Hepatocyte (in vitro differentiated cells): ENCODE measurements at regions not wholly inside any gene's neighbourhood (a gene's known extent, or its start where the extent isn't known, plus 50 kb on each side); places are given as distances from the start of the nearest gene placed in this dataset.

Experiments used
- DNase-seq: peaks from one replicate; pipeline ENCODE4 v3.0.0-alpha.2; 2016; ENCODE audit warnings: low spot score
- H2AFZ ChIP-seq: fragments of 200-600 bp; sonication (generic); 2 replicates; pipeline ENCODE4 v1.6.0; 2016; ENCODE audit warnings: antibody characterized with exemption, mild to moderate bottlenecking
- H3K27ac ChIP-seq: fragments of 200-600 bp; sonication (generic); 2 replicates; pipeline ENCODE4 v1.5.1; 2016; ENCODE audit warnings: mild to moderate bottlenecking
- H3K27me3 ChIP-seq: fragments of 200-600 bp; sonication (generic); 2 replicates; pipeline ENCODE4 v1.6.1; 2016
- H3K36me3 ChIP-seq: fragments of 200-600 bp; sonication (generic); replicated peaks from 2 replicates; pipeline ENCODE4 v1.5.1; 2016; ENCODE audit warnings: low read depth; ENCODE audit not compliant: insufficient read depth
- H3K4me1 ChIP-seq: fragments of 200-600 bp; sonication (generic); 2 replicates; pipeline ENCODE4 v1.5.1; 2016; ENCODE audit warnings: mild to moderate bottlenecking, moderate library complexity; ENCODE audit not compliant: insufficient read depth
- H3K4me2 ChIP-seq: fragments of 200-600 bp; sonication (generic); 2 replicates; pipeline ENCODE4 v1.6.0; 2016
- H3K4me3 ChIP-seq: fragments of 200-600 bp; sonication (generic); 2 replicates; pipeline ENCODE4 v1.5.1; 2016; ENCODE audit warnings: mild to moderate bottlenecking
- H3K79me2 ChIP-seq: fragments of 200-600 bp; sonication (generic); 2 replicates; pipeline ENCODE4 v1.6.0; 2017; ENCODE audit warnings: mild to moderate bottlenecking
- H3K9me2 ChIP-seq: fragments of 200-600 bp; sonication (generic); replicated peaks from 2 replicates; pipeline ENCODE4 v1.6.0; 2017; ENCODE audit warnings: mild to moderate bottlenecking; ENCODE audit not compliant: insufficient read depth
- H3K9me3 ChIP-seq: fragments of 200-600 bp; sonication (generic); 2 replicates; pipeline ENCODE4 v1.5.1; 2016; ENCODE audit warnings: low read depth, mild to moderate bottlenecking
- H4K20me1 ChIP-seq: fragments of 200-600 bp; sonication (generic); 2 replicates; pipeline ENCODE4 v1.6.0; 2016; ENCODE audit warnings: mild to moderate bottlenecking; ENCODE audit not compliant: insufficient read depth, poor library complexity, severe bottlenecking
- EZH2 ChIP-seq: fragments of 200-600 bp; sonication (generic); IDR thresholded peaks from 2 replicates; pipeline ENCODE4 v1.6.1; 2016; ENCODE audit warnings: antibody characterized with exemption, mild to moderate bottlenecking, borderline replicate concordance
- EZH2phosphoT487 ChIP-seq: fragments of 200-600 bp; sonication (generic); IDR thresholded peaks from one replicate; pipeline ENCODE4 v1.6.1; 2018; ENCODE audit warnings: antibody characterized with exemption, mild to moderate bottlenecking, low read depth, moderate library complexity; ENCODE audit not compliant: unreplicated experiment, severe bottlenecking
- WGBS: methylation state at CpG from one replicate; pipeline ENCODE4 v1.1.6; 2016; ENCODE audit warnings: low lambda C conversion rate; ENCODE audit errors: missing lambda C conversion rate; 5-methylcytosine and 5-hydroxymethylcytosine counted together
- TF ChIP-seq, protein P1 (sequence below): fragments of 200-600 bp; sonication (generic); IDR thresholded peaks from 2 replicates; pipeline ENCODE4 v1.5.1; 2016; ENCODE audit warnings: antibody characterized with exemption, mild to moderate bottlenecking; ENCODE audit not compliant: poor library complexity

GRCh38 chr18:1103537-1103936 lies 198.9 kb downstream of the ADCYAP1 start:
- Histone ChIP-seq H2AFZ (no peak overlapping the region), H3K4me2 (no peak overlapping the region), H3K4me1 (no peaks in the 10 kb centered on the region), H3K36me3 (no peaks in the 10 kb centered on the region), H3K4me3 (no peak overlapping the region), H3K27me3 (no peaks in the 10 kb centered on the region), H3K79me2 (no peaks in the 10 kb centered on the region), H3K27ac (no peak overlapping the region), H3K9me2 (no peaks in the 10 kb centered on the region), H3K9me3 (no peaks in the 10 kb centered on the region), H4K20me1 (no peaks in the 10 kb centered on the region)
- 64% methylated on average over 2 of the region's 2 CpGs for WGBS
- TF ChIP-seq, protein P1, sequence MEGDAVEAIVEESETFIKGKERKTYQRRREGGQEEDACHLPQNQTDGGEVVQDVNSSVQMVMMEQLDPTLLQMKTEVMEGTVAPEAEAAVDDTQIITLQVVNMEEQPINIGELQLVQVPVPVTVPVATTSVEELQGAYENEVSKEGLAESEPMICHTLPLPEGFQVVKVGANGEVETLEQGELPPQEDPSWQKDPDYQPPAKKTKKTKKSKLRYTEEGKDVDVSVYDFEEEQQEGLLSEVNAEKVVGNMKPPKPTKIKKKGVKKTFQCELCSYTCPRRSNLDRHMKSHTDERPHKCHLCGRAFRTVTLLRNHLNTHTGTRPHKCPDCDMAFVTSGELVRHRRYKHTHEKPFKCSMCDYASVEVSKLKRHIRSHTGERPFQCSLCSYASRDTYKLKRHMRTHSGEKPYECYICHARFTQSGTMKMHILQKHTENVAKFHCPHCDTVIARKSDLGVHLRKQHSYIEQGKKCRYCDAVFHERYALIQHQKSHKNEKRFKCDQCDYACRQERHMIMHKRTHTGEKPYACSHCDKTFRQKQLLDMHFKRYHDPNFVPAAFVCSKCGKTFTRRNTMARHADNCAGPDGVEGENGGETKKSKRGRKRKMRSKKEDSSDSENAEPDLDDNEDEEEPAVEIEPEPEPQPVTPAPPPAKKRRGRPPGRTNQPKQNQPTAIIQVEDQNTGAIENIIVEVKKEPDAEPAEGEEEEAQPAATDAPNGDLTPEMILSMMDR: no peak
- TF ChIP-seq EZH2phosphoT487 (no peak), EZH2 (no peak)
- no peak for DNase-seq

DNA sequence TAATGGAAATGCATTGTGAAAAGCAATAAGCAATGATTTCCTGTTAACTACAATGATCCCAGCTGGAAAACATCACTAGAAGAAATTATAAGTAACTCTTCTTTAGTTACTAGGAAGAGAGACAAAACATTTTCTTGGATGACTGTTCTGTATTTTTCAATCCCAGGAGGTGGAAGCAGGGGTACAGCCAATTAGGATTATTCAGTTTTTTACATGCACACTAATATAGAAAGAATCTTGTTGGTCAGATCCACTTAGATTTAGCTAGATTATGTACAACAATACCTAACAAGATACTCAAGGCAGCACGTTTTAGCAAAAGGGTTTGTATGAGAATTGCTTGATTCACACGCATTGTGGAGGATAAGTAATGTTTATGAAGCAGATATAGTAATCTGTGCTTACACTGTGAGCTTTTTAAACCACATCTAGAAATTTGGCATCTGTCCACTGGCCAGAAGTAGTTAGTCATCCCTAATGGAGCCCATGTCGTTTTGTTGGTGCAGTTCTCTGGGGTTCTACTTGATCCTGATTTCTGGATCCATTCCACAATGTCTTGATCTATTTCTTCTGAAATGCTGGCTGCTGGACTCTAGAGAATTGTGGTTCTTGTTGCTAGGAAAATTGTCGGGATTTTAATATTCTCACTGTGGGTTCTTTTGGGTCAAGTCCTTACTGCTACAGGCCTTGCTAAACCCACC lies 199.7 kb downstream of the ADCYAP1 start:
- WGBS: 69% methylated on average over 4 of the region's 4 CpGs
- no peaks in the 10 kb centered on the region for H3K9me3 ChIP-seq
- no peaks in the 10 kb centered on the region for H3K27me3 ChIP-seq
- H3K4me3 ChIP-seq: no peak overlapping the region
- H3K27ac ChIP-seq: no peak overlapping the region
- H3K4me2 ChIP-seq: no peak overlapping the region
- H4K20me1 ChIP-seq: no peaks in the 10 kb centered on the region
- DNase-seq: no peak
- TF ChIP-seq EZH2phosphoT487: no peak
- TF ChIP-seq EZH2: no peak
- TF ChIP-seq, protein P1: no peak
- H3K4me1 ChIP-seq: no peaks in the 10 kb centered on the region
- H2AFZ ChIP-seq: no peak overlapping the region
- H3K36me3 ChIP-seq: no peaks in the 10 kb centered on the region
- no peaks in the 10 kb centered on the region for H3K9me2 ChIP-seq
- no peaks in the 10 kb centered on the region for H3K79me2 ChIP-seq

DNA sequence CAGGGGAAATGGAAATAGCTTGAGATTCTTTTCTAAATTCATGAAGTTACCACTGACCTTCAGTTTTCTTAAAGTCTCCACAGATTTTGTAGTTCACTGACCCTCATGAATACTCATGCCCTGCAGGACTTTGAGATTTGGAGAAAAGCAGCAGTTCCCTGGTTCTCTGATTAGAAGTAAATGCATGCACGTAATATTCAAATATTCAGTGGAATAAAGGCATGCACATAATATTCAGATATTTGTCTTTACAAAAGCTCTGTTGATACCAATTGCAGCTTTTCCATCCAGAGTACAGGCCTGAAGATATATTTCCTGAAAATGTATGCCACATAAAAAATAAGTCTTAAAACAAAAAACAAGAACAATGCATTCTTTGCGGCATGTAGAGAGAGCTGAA lies 219.8 kb downstream of the ADCYAP1 start:
- H2AFZ ChIP-seq: no peak overlapping the region
- H3K27ac ChIP-seq: no peak overlapping the region
- DNase-seq: no peak
- no peaks in the 10 kb centered on the region for H3K9me2 ChIP-seq
- no peak overlapping the region for H3K4me2 ChIP-seq
- no peaks in the 10 kb centered on the region for H3K9me3 ChIP-seq
- H3K4me1 ChIP-seq: no peaks in the 10 kb centered on the region
- H3K4me3 ChIP-seq: no peak overlapping the region
- H3K36me3 ChIP-seq: no peaks in the 10 kb centered on the region
- no peaks in the 10 kb centered on the region for H3K79me2 ChIP-seq
- no peaks in the 10 kb centered on the region for H3K27me3 ChIP-seq
- no peak for TF ChIP-seq EZH2
- TF ChIP-seq, protein P1: no peak
- no peak for TF ChIP-seq EZH2phosphoT487
- H4K20me1 ChIP-seq: no peaks in the 10 kb centered on the region
- WGBS: 95% methylated on average over 2 of the region's 2 CpGs
